Activated CD8-positive, alpha-beta T cell treated with anti-CD3 and anti-CD28 coated beads for 36 hours (primary cell): ENCODE measurements at regions not wholly inside any gene's neighbourhood (a gene's known extent, or its start where the extent isn't known, plus 50 kb on each side); places are given as distances from the start of the nearest gene placed in this dataset.
"Not testable (repeated sequence)": the region's sequence is repeated elsewhere in the genome, so short reads cannot be mapped to it uniquely, and the experiment has no call there.

ENCODE experiments used
- ATAC-seq: fragments of 200-7000 bp; cut with Tn5 transposase; one replicate; pipeline ENCODE4 v1.10.0; 2021; ENCODE audit warnings: mild to moderate bottlenecking, moderate library complexity
- CTCF ChIA-PET: fragments of 350-600 bp; sonication (Branson Sonifier 250); formaldehyde crosslinking; loops from one replicate; lab custom pipeline; 2021; ENCODE audit warnings: antibody characterized with exemption; lab: Charles Lee
- POLR2A ChIA-PET: fragments of 350-600 bp; sonication (Branson Sonifier 250); formaldehyde crosslinking; loops from one replicate; lab custom pipeline; 2021; ENCODE audit warnings: antibody characterized with exemption; lab: Charles Lee
- DNase-seq: peaks from one replicate; pipeline ENCODE4 v3.0.0-alpha.2; 2020
- H3K27ac Mint-ChIP-seq: one replicate; pipeline ENCODE4 v1.8.0; 2021; ENCODE audit warnings: mild to moderate bottlenecking, mixed read lengths
- H3K27me3 Mint-ChIP-seq: one replicate; pipeline ENCODE4 v1.8.0; 2021; ENCODE audit warnings: mixed read lengths
- H3K36me3 Mint-ChIP-seq: one replicate; pipeline ENCODE4 v1.8.0; 2021; ENCODE audit warnings: low read depth, mixed read lengths
- H3K4me1 Mint-ChIP-seq: one replicate; pipeline ENCODE4 v1.8.0; 2021; ENCODE audit warnings: low read depth, mixed read lengths
- H3K4me3 Mint-ChIP-seq: one replicate; pipeline ENCODE4 v1.8.0; 2021; ENCODE audit warnings: mild to moderate bottlenecking, moderate library complexity, mixed read lengths
- H3K9me3 Mint-ChIP-seq: one replicate; pipeline ENCODE4 v1.8.0; 2021; ENCODE audit warnings: mixed read lengths
- CTCF ChIP-seq: fragments of 200-600 bp; IDR thresholded peaks from one replicate; pipeline ENCODE4 v1.8.0; 2022; ENCODE audit warnings: antibody characterized with exemption, mild to moderate bottlenecking
- intact Hi-C: fragments of 100-400 bp; cut with micrococcal nuclease; formaldehyde crosslinking; loops from one replicate; pipeline ENCODE4 v1.10.0; 2022

- Mint-ChIP-seq H3K4me1 (no peaks in the 10 kb centered on the region), H3K4me3 (no peak overlapping the region), H3K27ac (no peak overlapping the region), H3K27me3 (no peaks in the 10 kb centered on the region), H3K9me3 (peaks cover 7% of the 10 kb centered on the region), H3K36me3 (no peaks in the 10 kb centered on the region)
- DNase-seq (no peak), ATAC-seq (no peak)
- POLR2A ChIA-PET: no interaction called here
- TF ChIP-seq CTCF: no peak
- intact Hi-C loops: no loop called here
- CTCF ChIA-PET: no interaction called here
These were observed 313.7 kb downstream of the ADAMTS20 start for GRCh38 chr12:43238281-43238680.

DNA sequence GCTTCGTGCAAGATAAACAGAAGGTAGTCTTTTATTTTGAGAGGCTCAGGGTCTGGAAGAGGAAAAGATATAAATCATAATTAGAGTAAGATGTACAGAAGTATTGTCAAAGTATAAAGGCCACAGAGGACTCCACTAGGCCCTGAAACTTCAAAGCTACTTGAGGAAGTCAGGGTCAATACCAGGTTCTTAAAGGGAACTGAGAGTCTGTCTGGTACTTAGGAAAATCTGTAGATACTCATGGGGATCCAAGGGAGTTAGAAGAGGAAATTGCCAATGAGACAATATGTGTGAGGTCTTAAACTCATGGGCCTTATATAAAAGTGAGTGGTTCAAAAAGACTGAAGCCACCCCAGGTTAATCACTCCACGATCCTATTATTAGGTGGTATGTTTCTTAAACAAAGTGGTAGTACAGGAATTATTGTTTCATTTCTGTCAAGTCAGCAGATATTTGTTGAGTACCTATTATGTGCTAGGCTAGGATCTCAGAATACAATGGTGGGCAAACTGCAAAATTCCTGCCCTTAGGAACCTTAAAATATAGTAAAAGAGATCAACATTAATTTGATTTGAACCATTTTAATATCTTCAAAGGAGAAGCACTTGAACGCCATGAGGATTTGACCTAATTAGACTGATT is 314.6 kb downstream of the ADAMTS20 start:
- intact Hi-C loops: no loop called here
- H3K27me3 Mint-ChIP-seq: no peaks in the 10 kb centered on the region
- ChIA-PET POLR2A (no interaction called here), CTCF (no interaction called here)
- no peak for TF ChIP-seq CTCF
- DNase-seq (no peak), ATAC-seq (no peak)
- H3K27ac Mint-ChIP-seq: no peak overlapping the region
- no peak overlapping the region for H3K4me3 Mint-ChIP-seq
- H3K4me1 Mint-ChIP-seq: no peaks in the 10 kb centered on the region
- peaks cover 7% of the 10 kb centered on the region for H3K9me3 Mint-ChIP-seq
- H3K36me3 Mint-ChIP-seq: no peaks in the 10 kb centered on the region

DNA sequence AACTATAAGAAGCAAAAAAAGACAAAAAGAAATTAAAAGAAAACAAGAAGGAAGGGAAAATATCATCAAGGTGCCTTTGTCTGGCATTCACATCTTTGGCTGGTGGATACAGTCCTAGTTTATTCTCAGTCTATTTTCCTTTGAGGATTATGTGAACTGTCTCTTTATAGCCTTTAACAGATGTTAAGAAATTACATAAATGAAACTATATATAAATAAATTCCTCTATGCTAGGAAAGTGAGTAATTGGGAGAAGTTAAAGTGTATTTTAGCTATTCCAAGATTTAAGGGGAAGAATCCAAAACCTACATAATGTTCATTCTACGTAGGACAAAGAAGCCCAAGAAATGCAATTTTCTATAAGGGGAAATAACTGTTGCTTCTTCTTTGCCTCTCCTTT is 316.3 kb downstream of the ADAMTS20 start:
- intact Hi-C loops: no loop called here
- DNase-seq: no peak
- peaks cover 7% of the 10 kb centered on the region for H3K9me3 Mint-ChIP-seq
- H3K4me1 Mint-ChIP-seq: no peaks in the 10 kb centered on the region
- H3K4me3 Mint-ChIP-seq: no peak overlapping the region
- CTCF ChIA-PET: no interaction called here
- no peaks in the 10 kb centered on the region for H3K36me3 Mint-ChIP-seq
- no peak for ATAC-seq
- no peak for TF ChIP-seq CTCF
- H3K27ac Mint-ChIP-seq: no peak overlapping the region
- H3K27me3 Mint-ChIP-seq: no peaks in the 10 kb centered on the region
- POLR2A ChIA-PET: no interaction called here

GRCh38 chr12:43233861-43234260 is 318.1 kb downstream of the ADAMTS20 start:
- CTCF ChIA-PET: no interaction called here
- Mint-ChIP-seq H3K9me3 (peaks cover 7% of the 10 kb centered on the region), H3K4me3 (no peak overlapping the region), H3K27ac (no peak overlapping the region), H3K36me3 (no peaks in the 10 kb centered on the region), H3K27me3 (no peaks in the 10 kb centered on the region), H3K4me1 (no peaks in the 10 kb centered on the region)
- POLR2A ChIA-PET: no interaction called here
- DNase-seq: no peak
- no peak for ATAC-seq
- TF ChIP-seq CTCF: no peak
- intact Hi-C loops: no loop called here

DNA sequence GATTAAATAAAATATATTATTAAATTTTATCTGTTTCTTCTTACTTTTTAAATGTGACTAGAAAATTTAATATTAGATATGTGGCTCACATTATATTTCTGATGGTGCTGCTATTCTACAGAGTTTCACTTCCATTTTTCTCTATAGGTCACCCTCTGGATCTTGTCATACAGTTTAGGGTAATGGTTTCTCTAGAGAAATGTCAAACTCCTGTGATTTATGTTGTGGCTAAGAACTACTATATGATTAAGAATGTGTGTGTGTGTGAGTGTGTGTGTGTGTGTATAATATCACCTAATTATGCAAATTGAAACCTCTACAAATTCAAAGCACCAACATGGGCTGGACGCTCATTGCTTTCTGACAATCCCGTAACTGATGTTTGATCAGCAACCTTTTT is 325.9 kb downstream of the ADAMTS20 start:
- Mint-ChIP-seq H3K9me3 (no peaks in the 10 kb centered on the region), H3K4me3 (no peak overlapping the region), H3K27ac (no peak overlapping the region), H3K27me3 (no peaks in the 10 kb centered on the region), H3K36me3 (no peaks in the 10 kb centered on the region), H3K4me1 (no peaks in the 10 kb centered on the region)
- POLR2A ChIA-PET: no interaction called here
- CTCF ChIA-PET: no interaction called here
- DNase-seq (no peak), ATAC-seq (no peak)
- intact Hi-C loops: no loop called here
- TF ChIP-seq CTCF: no peak

GRCh38 chr12:43224190-43224805 is 327.7 kb downstream of the ADAMTS20 start:
- H3K4me1 Mint-ChIP-seq, intact Hi-C loops, H3K9me3 Mint-ChIP-seq, H3K27me3 Mint-ChIP-seq, H3K36me3 Mint-ChIP-seq, DNase-seq, CTCF ChIA-PET, POLR2A ChIA-PET, ATAC-seq, H3K27ac Mint-ChIP-seq, H3K4me3 Mint-ChIP-seq: not testable (repeated sequence)
